Fibroblast of lung (primary cell): ENCODE measurements at regions not wholly inside any gene's neighbourhood (a gene's known extent, or its start where the extent isn't known, plus 50 kb on each side); places are given as distances from the start of the nearest gene placed in this dataset.

ENCODE experiments used
- DNase-seq, 2 donors: peaks; one replicate each; pipeline versions ENCODE4 v3.0.0 to v3.0.0-alpha.2; 2010; ENCODE audit warnings: low read depth in 2 of 2
- H2AFZ ChIP-seq: 2 replicates; pipeline ENCODE4 v1.5.1; 2012; ENCODE audit warnings: low read length, control low read depth, inconsistent platforms
- H3K27ac ChIP-seq: 2 replicates; pipeline ENCODE4 v1.5.1; 2011; ENCODE audit warnings: low read length, control low read depth; ENCODE audit not compliant: insufficient read depth
- H3K27me3 ChIP-seq: 2 replicates; pipeline ENCODE4 v1.5.1; 2011; ENCODE audit warnings: mild to moderate bottlenecking, low read length; ENCODE audit not compliant: control insufficient read depth, insufficient read depth
- H3K36me3 ChIP-seq: 2 replicates; pipeline ENCODE4 v1.5.1; 2011; ENCODE audit warnings: low read length; ENCODE audit not compliant: control insufficient read depth, insufficient read depth
- H3K4me1 ChIP-seq: 2 replicates; pipeline ENCODE4 v1.5.1; 2011; ENCODE audit warnings: low read length; ENCODE audit not compliant: control insufficient read depth, insufficient read depth; ENCODE audit errors: extremely low read depth
- H3K4me2 ChIP-seq: 2 replicates; pipeline ENCODE4 v1.5.1; 2011; ENCODE audit warnings: low read length, control low read depth; ENCODE audit not compliant: insufficient read depth; ENCODE audit errors: extremely low read depth
- H3K4me3 ChIP-seq, 4 experiments: fragments of 200-600 bp in 1 of 4; sonication (generic) in 1 of 4; replicated peaks in 1 of 4; 2 replicates each; pipeline ENCODE4 v1.5.1; 2011 to 2016; ENCODE audit warnings: low read length in 4 of 4, low read depth in 3 of 4, mild to moderate bottlenecking in 3 of 4, control low read depth in 2 of 4, inconsistent platforms in 1 of 4, mixed read lengths in 1 of 4; ENCODE audit not compliant: insufficient read depth in 1 of 4; ENCODE audit errors: control extremely low read depth in 1 of 4
- H3K79me2 ChIP-seq: 2 replicates; pipeline ENCODE4 v1.5.1; 2012; ENCODE audit warnings: mild to moderate bottlenecking, low read length, inconsistent platforms; ENCODE audit not compliant: control insufficient read depth, insufficient read depth
- H3K9ac ChIP-seq: 2 replicates; pipeline ENCODE4 v1.5.1; 2011; ENCODE audit warnings: mild to moderate bottlenecking, low read length, control low read depth; ENCODE audit not compliant: insufficient read depth
- H3K9me3 ChIP-seq: 2 replicates; pipeline ENCODE4 v1.5.1; 2012; ENCODE audit warnings: low read depth, low read length; ENCODE audit not compliant: control insufficient read depth, insufficient read depth
- H4K20me1 ChIP-seq: 2 replicates; pipeline ENCODE4 v1.5.1; 2011; ENCODE audit warnings: low read length; ENCODE audit not compliant: control insufficient read depth, insufficient read depth; ENCODE audit errors: extremely low read depth
- CTCF ChIP-seq, 2 donors: IDR thresholded peaks in 1 of 2; conservative IDR thresholded peaks in 1 of 2; 1 replicate in 1 of 2; 2 replicates in 1 of 2; pipeline ENCODE4 v1.5.1; 2011 to 2012; ENCODE audit warnings: low read length in 2 of 2, control low read depth in 1 of 2, inconsistent platforms in 1 of 2, low read depth in 1 of 2, mild to moderate bottlenecking in 1 of 2
- EZH2 ChIP-seq: IDR thresholded peaks from 2 replicates; pipeline ENCODE4 v1.5.1; 2012; ENCODE audit warnings: low read length, control low read depth, mild to moderate bottlenecking; ENCODE audit errors: missing control alignments

GRCh38 chr13:73973156-73973555 lies 161.0 kb downstream of the KLF12 start:
- no peak for DNase-seq
- H2AFZ ChIP-seq: no peak overlapping the region
- H3K4me1 ChIP-seq: no peaks in the 10 kb centered on the region
- no peaks in the 10 kb centered on the region for H4K20me1 ChIP-seq
- no peaks in the 10 kb centered on the region for H3K27me3 ChIP-seq
- H3K27ac ChIP-seq: no peak overlapping the region
- H3K9ac ChIP-seq: no peak overlapping the region
- no peak overlapping the region for H3K4me2 ChIP-seq
- no peaks in the 10 kb centered on the region for H3K9me3 ChIP-seq
- H3K4me3 ChIP-seq: no peak overlapping the region
- TF ChIP-seq EZH2 (no peak), CTCF (conservative IDR thresholded peaks at IDR 0.05 in 1 of 2, IDR thresholded peaks at IDR 0.05 in 1 of 2; ENCODE audit: low read depth in 1 of 2, low read length in 2 of 2) (no peak)
- H3K79me2 ChIP-seq: no peaks in the 10 kb centered on the region
- no peaks in the 10 kb centered on the region for H3K36me3 ChIP-seq

- TF ChIP-seq CTCF (conservative IDR thresholded peaks at IDR 0.05 in 1 of 2, IDR thresholded peaks at IDR 0.05 in 1 of 2; ENCODE audit: low read depth in 1 of 2, low read length in 2 of 2) (no peak), EZH2 (no peak)
- no peaks in the 10 kb centered on the region for H3K79me2 ChIP-seq
- DNase-seq: no peak
Measured at GRCh38 chr13:73972545-73972944, 161.7 kb downstream of the KLF12 start.

GRCh38 chr13:73971481-73971880 lies 162.7 kb downstream of the KLF12 start:
- peak in 1 of 2 donors; percentile 12 for DNase-seq
- no peaks in the 10 kb centered on the region for H3K4me1 ChIP-seq
- no peaks in the 10 kb centered on the region for H4K20me1 ChIP-seq
- H3K9ac ChIP-seq: no peak overlapping the region
- H3K4me3 ChIP-seq: no peak overlapping the region
- H3K36me3 ChIP-seq: no peaks in the 10 kb centered on the region
- no peak overlapping the region for H2AFZ ChIP-seq
- H3K79me2 ChIP-seq: no peaks in the 10 kb centered on the region
- TF ChIP-seq EZH2 (no peak), CTCF (conservative IDR thresholded peaks at IDR 0.05 in 1 of 2, IDR thresholded peaks at IDR 0.05 in 1 of 2; ENCODE audit: low read depth in 1 of 2, low read length in 2 of 2) (no peak)
- H3K9me3 ChIP-seq: no peaks in the 10 kb centered on the region
- no peak overlapping the region for H3K27ac ChIP-seq
- no peaks in the 10 kb centered on the region for H3K27me3 ChIP-seq
- no peak overlapping the region for H3K4me2 ChIP-seq

More at GRCh38 chr13:73972545-73972944, 161.7 kb downstream of the KLF12 start:
- no peaks in the 10 kb centered on the region for H3K27me3 ChIP-seq
- H3K9me3 ChIP-seq: no peaks in the 10 kb centered on the region
- H4K20me1 ChIP-seq: no peaks in the 10 kb centered on the region
- H3K4me3 ChIP-seq: no peak overlapping the region
- H2AFZ ChIP-seq: no peak overlapping the region
- H3K27ac ChIP-seq: no peak overlapping the region
- no peaks in the 10 kb centered on the region for H3K4me1 ChIP-seq
- H3K36me3 ChIP-seq: no peaks in the 10 kb centered on the region
- no peak overlapping the region for H3K9ac ChIP-seq
- H3K4me2 ChIP-seq: no peak overlapping the region
